ENCODE measurements at regions not wholly inside any gene's neighbourhood (a gene's known extent, or its start where the extent isn't known, plus 50 kb on each side); places are given as distances from the start of the nearest gene placed in this dataset.

GRCh38 chr6:19906171-19906570 lies 69.0 kb downstream of the ID4 start:
- TF ChIP-seq, protein P1, sequence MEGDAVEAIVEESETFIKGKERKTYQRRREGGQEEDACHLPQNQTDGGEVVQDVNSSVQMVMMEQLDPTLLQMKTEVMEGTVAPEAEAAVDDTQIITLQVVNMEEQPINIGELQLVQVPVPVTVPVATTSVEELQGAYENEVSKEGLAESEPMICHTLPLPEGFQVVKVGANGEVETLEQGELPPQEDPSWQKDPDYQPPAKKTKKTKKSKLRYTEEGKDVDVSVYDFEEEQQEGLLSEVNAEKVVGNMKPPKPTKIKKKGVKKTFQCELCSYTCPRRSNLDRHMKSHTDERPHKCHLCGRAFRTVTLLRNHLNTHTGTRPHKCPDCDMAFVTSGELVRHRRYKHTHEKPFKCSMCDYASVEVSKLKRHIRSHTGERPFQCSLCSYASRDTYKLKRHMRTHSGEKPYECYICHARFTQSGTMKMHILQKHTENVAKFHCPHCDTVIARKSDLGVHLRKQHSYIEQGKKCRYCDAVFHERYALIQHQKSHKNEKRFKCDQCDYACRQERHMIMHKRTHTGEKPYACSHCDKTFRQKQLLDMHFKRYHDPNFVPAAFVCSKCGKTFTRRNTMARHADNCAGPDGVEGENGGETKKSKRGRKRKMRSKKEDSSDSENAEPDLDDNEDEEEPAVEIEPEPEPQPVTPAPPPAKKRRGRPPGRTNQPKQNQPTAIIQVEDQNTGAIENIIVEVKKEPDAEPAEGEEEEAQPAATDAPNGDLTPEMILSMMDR (IDR thresholded peaks at IDR 0.05): no peak
- TF ChIP-seq POLR2A (IDR thresholded peaks at IDR 0.05): no peak
- no peak for TF ChIP-seq EP300 (IDR thresholded peaks at IDR 0.05)

All from tibial nerve (tissue), 4 donors.